Endothelial cell (in vitro differentiated cells): ENCODE measurements at regions not wholly inside any gene's neighbourhood (a gene's known extent, or its start where the extent isn't known, plus 50 kb on each side); places are given as distances from the start of the nearest gene placed in this dataset.
"Not testable (repeated sequence)": the region's sequence is repeated elsewhere in the genome, so short reads cannot be mapped to it uniquely, and the experiment has no call there.

Experiments used
- DNase-seq: peaks from one replicate; pipeline ENCODE4 v3.0.0; 2021; ENCODE audit warnings: low spot score
- H3K27ac Mint-ChIP-seq: one replicate; pipeline ENCODE4 v1.8.0; 2021; ENCODE audit warnings: mixed read lengths, inconsistent platforms; ENCODE audit not compliant: unreplicated experiment
- H3K27me3 Mint-ChIP-seq: one replicate; pipeline ENCODE4 v1.8.0; 2021; ENCODE audit warnings: mild to moderate bottlenecking, moderate library complexity, mixed read lengths, inconsistent platforms; ENCODE audit not compliant: unreplicated experiment
- H3K36me3 Mint-ChIP-seq: one replicate; pipeline ENCODE4 v1.8.0; 2021; ENCODE audit warnings: mild to moderate bottlenecking, low read depth, mixed read lengths, inconsistent platforms; ENCODE audit not compliant: unreplicated experiment
- H3K4me1 Mint-ChIP-seq: one replicate; pipeline ENCODE4 v1.8.0; 2021; ENCODE audit warnings: mild to moderate bottlenecking, mixed read lengths, inconsistent platforms; ENCODE audit not compliant: unreplicated experiment
- H3K4me3 Mint-ChIP-seq: one replicate; pipeline ENCODE4 v1.8.0; 2021; ENCODE audit warnings: mild to moderate bottlenecking, mixed read lengths, inconsistent platforms; ENCODE audit not compliant: unreplicated experiment
- H3K9me3 Mint-ChIP-seq: one replicate; pipeline ENCODE4 v1.8.0; 2021; ENCODE audit warnings: mixed read lengths, inconsistent platforms; ENCODE audit not compliant: unreplicated experiment
- TF ChIP-seq, protein P1 (sequence below): fragments of 200-600 bp; sonication (generic); IDR thresholded peaks from one replicate; pipeline ENCODE4 v1.5.0; 2021; ENCODE audit warnings: antibody characterized with exemption; ENCODE audit not compliant: unreplicated experiment

DNA sequence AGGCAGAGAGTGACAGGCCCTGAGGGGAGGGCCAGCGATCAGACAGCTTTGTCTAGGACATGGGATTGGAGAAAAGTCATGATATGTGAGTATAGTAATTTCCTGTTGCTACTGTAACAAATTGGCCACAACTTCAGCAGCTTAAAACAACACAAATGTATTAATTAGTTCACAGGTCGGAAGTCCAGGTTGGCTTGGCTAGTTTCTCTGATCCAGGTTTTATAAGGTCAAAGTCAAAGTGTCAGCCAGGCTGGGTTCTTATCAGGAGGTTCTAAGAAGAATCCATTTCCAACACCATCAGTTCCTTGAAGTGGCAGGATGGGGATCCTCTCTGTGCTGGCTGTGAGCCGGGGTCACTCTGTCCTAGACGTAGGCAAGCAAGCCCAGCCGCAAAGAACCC lies 76.2 kb upstream of the SEC14L1 start:
- TF ChIP-seq, protein P1, sequence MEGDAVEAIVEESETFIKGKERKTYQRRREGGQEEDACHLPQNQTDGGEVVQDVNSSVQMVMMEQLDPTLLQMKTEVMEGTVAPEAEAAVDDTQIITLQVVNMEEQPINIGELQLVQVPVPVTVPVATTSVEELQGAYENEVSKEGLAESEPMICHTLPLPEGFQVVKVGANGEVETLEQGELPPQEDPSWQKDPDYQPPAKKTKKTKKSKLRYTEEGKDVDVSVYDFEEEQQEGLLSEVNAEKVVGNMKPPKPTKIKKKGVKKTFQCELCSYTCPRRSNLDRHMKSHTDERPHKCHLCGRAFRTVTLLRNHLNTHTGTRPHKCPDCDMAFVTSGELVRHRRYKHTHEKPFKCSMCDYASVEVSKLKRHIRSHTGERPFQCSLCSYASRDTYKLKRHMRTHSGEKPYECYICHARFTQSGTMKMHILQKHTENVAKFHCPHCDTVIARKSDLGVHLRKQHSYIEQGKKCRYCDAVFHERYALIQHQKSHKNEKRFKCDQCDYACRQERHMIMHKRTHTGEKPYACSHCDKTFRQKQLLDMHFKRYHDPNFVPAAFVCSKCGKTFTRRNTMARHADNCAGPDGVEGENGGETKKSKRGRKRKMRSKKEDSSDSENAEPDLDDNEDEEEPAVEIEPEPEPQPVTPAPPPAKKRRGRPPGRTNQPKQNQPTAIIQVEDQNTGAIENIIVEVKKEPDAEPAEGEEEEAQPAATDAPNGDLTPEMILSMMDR, result no peak
- no peaks in the 10 kb centered on the region for H3K4me1 Mint-ChIP-seq
- H3K4me3 Mint-ChIP-seq, result no peak overlapping the region
- no peak overlapping the region for H3K27ac Mint-ChIP-seq
- peaks cover 3% of the 10 kb centered on the region for H3K27me3 Mint-ChIP-seq
- H3K36me3 Mint-ChIP-seq, result no peaks in the 10 kb centered on the region
- no peak for DNase-seq
- H3K9me3 Mint-ChIP-seq, result no peaks in the 10 kb centered on the region

DNA sequence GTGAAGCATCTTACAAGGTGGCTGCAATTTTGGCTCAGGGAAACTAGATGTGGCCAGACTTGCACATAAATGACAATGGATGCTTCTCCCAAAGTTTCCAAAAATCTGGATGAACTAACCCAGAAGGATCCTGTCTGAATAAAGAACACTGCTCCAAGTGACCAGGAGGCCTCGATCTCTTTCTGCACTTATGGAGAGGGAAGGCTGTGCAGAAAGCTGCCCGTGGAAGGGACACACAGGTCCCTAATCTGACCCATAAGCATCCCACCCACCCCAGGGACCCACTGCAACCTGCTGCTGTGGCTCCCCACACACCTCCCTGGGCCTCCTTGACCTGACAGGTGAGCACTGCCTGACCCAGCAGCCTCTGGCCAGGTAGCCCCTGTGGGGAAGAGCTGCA lies 74.6 kb upstream of the SEC14L1 start:
- no peak overlapping the region for H3K27ac Mint-ChIP-seq
- H3K9me3 Mint-ChIP-seq, result no peaks in the 10 kb centered on the region
- H3K4me1 Mint-ChIP-seq, result no peaks in the 10 kb centered on the region
- TF ChIP-seq, protein P1, result no peak
- peaks cover 1% of the 10 kb centered on the region for H3K27me3 Mint-ChIP-seq
- DNase-seq, result no peak
- no peaks in the 10 kb centered on the region for H3K36me3 Mint-ChIP-seq
- H3K4me3 Mint-ChIP-seq, result no peak overlapping the region

DNA sequence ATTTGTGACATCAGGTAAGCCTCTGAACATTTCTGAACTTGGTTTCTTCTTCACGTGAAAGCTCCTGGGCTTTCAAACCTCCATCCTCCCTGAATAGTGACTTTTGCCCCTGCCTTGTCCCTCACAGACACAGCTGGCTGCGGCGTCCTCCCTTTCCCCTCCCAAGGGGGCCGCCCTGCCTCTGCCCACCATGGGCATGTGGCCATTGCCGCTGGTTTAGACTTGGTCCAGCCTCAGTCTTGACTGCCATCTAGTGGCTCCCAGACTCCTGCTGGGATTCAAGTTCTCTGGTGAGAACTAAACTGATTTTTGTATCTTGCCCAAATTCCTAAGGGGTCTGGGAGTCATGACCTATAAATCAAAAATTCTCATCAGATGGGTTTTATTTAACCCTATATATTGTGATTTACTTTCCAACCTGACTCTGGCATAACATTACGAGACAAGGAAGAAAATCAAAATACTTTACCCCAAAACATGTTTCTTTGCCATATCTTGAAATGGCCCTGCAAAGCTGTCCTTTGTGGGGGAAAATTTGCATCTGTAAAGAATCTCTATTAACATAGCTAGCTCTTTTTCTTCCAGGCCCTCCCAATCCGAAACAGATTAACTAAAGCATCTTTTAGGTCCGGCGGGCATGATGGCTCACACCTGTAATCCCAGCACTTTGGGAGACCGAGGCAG lies 73.9 kb upstream of the SEC14L1 start:
- H3K9me3 Mint-ChIP-seq, H3K27ac Mint-ChIP-seq, H3K36me3 Mint-ChIP-seq, H3K4me1 Mint-ChIP-seq, H3K27me3 Mint-ChIP-seq, H3K4me3 Mint-ChIP-seq: not testable (repeated sequence)
- TF ChIP-seq, protein P1, result peak; percentile 50
- peak; percentile 69 for DNase-seq

DNA sequence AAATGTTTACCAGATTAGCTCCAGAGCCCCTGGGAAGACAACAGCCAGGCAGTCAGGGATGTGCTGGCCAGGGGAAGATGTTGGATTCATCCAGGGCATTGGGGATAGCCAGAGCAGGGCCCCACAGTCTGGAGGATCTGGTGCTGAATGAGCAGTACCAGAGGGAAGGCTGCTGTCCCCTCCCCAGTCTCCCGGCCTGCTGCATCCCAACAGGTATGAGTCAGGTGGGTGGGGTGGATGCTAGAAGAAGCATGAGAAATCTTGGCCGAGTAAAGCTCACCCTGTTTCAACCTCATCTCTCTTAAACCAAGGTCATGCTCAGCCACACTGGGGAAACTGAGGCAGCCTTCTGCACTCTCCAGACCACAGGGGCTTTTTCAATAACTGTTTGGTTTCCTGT lies 71.9 kb upstream of the SEC14L1 start:
- H3K36me3 Mint-ChIP-seq, result no peaks in the 10 kb centered on the region
- TF ChIP-seq, protein P1, result no peak
- H3K4me3 Mint-ChIP-seq, result no peak overlapping the region
- H3K27me3 Mint-ChIP-seq, result no peaks in the 10 kb centered on the region
- no peak overlapping the region for H3K27ac Mint-ChIP-seq
- no peaks in the 10 kb centered on the region for H3K9me3 Mint-ChIP-seq
- peaks cover 5% of the 10 kb centered on the region for H3K4me1 Mint-ChIP-seq
- no peak for DNase-seq

DNA sequence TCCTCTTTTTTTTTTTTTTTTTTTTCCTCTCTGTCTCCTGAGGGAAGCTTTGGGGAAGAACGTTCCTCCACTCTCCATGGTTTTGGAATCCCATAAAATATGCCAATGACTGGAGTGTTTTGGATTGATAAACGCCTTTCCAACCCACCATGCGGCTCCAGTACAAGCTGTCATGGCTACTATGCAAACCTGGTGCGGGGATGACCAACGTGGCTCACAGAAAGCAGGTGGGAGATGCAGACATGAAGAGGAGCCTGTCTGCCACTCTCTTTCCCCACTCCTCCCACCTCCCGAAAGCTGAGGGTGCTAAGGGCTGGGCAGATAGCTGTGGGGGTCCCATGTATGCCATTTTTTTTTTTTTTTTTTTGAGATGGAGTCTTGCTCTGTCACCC lies 69.9 kb upstream of the SEC14L1 start:
- no peak overlapping the region for H3K4me3 Mint-ChIP-seq
- H3K27me3 Mint-ChIP-seq, result no peaks in the 10 kb centered on the region
- no peaks in the 10 kb centered on the region for H3K9me3 Mint-ChIP-seq
- no peaks in the 10 kb centered on the region for H3K36me3 Mint-ChIP-seq
- no peak overlapping the region for H3K27ac Mint-ChIP-seq
- TF ChIP-seq, protein P1, result no peak
- H3K4me1 Mint-ChIP-seq, result peaks cover 5% of the 10 kb centered on the region
- DNase-seq, result no peak
